Ishikawa (cell line): ENCODE measurements at regions not wholly inside any gene's neighbourhood (a gene's known extent, or its start where the extent isn't known, plus 50 kb on each side); places are given as distances from the start of the nearest gene placed in this dataset.

Source experiments
- EP300 ChIP-seq: IDR thresholded peaks from 2 replicates; pipeline ENCODE4 v1.6.1; 2012; ENCODE audit warnings: borderline replicate concordance
- YY1 ChIP-seq: IDR thresholded peaks from 2 replicates; pipeline ENCODE4 v1.6.1; 2012; ENCODE audit warnings: low read depth

DNA sequence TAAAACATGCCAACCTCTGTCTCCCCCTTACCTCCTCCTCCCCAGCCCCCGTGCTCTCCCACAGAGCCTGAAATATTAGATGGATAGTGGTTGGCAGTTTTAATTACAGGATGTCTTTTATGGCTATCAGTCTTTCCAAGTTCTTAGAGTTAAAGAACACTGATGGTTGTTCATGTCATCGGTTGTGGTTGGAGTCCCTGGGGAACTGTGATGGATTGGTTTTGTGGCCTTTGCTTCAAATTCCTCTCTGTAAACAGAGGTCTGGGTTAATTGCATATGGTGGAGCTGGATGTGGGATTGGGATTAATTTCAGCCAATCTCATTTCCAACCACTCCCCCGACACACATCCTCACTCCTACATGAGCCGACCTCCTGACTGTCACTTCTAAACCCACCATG is 164.5 kb upstream of the PROK2 start:
- TF ChIP-seq YY1 (no peak), EP300 (no peak)
